ENCODE measurements at regions not wholly inside any gene's neighbourhood (a gene's known extent, or its start where the extent isn't known, plus 50 kb on each side); places are given as distances from the start of the nearest gene placed in this dataset.

- TF ChIP-seq CTCF (IDR thresholded peaks at IDR 0.05), result no peak
- DNase-seq (no peak), ATAC-seq (no peak)
- Histone ChIP-seq H3K4me1 (no peaks in the 10 kb centered on the region), H3K9me3 (no peaks in the 10 kb centered on the region), H3K27me3 (ENCODE audit: insufficient read depth in 3 of 3, low read length in 2 of 3) (no peaks in the 10 kb centered on the region), H3K27ac (no peak overlapping the region), H3K36me3 (ENCODE audit: insufficient read depth in 1 of 2, low read depth in 1 of 2) (no peaks in the 10 kb centered on the region), H3K4me3 (no peak overlapping the region)
- intact Hi-C loops (cut with DNase I), result loop anchor here in 1 of 2 donors (2.0 kb wide), 1 partner anchor 44 kb away; no protein-coding TSS in a partner anchor
These were observed 1201.5 kb downstream of the BCL11B start for GRCh38 chr14:98070536-98070935.

DNA sequence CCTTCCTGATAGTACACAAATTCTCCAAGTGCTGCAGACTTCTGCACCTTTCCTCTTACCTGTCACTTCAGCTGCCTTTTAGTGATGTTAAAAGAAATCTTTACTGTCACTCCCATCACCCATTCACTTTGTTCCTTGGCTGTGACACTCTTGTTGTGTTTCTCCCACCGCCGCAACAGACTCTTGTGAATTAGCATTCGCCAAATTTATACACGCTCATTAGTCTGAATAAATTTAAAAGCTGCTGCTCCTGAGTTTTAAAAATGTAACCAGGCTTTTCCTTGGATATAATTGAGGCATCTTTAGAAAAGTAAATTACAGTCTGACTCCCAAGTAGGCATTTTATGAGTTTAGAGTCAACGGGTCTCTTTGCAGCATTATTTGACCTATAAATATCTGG, 1197.9 kb downstream of the BCL11B start:
- Histone ChIP-seq H3K36me3 (ENCODE audit: insufficient read depth in 1 of 2, low read depth in 1 of 2) (no peaks in the 10 kb centered on the region), H3K27ac (no peak overlapping the region), H3K4me3 (no peak overlapping the region), H3K9me3 (no peaks in the 10 kb centered on the region), H3K27me3 (ENCODE audit: insufficient read depth in 3 of 3, low read length in 2 of 3) (no peaks in the 10 kb centered on the region), H3K4me1 (no peaks in the 10 kb centered on the region)
- intact Hi-C loops (cut with DNase I), result no loop called here
- DNase-seq (no peak), ATAC-seq (no peak)
- WGBS, 3 donors, result 89 to 93% (median 91%) methylated on average over 5 of the region's 5 CpGs
- no peak for TF ChIP-seq CTCF (IDR thresholded peaks at IDR 0.05)

GRCh38 chr14:98077176-98077575, 1194.8 kb downstream of the BCL11B start:
- no peak overlapping the region for H3K4me3 ChIP-seq
- no peaks in the 10 kb centered on the region for H3K4me1 ChIP-seq
- no peaks in the 10 kb centered on the region for H3K9me3 ChIP-seq
- intact Hi-C loops (cut with DNase I), result no loop called here
- 60 to 76% (median 66%) methylated on average over 3 of the region's 3 CpGs for WGBS, 3 donors
- H3K27ac ChIP-seq, result no peak overlapping the region
- H3K27me3 ChIP-seq (ENCODE audit: insufficient read depth in 3 of 3, low read length in 2 of 3), result no peaks in the 10 kb centered on the region
- DNase-seq (no peak), ATAC-seq (no peak)
- no peak for TF ChIP-seq CTCF (IDR thresholded peaks at IDR 0.05)
- H3K36me3 ChIP-seq (ENCODE audit: insufficient read depth in 1 of 2, low read depth in 1 of 2), result no peaks in the 10 kb centered on the region

- H3K4me1 ChIP-seq, result no peaks in the 10 kb centered on the region
- H3K36me3 ChIP-seq (ENCODE audit: insufficient read depth in 1 of 2, low read depth in 1 of 2), result no peaks in the 10 kb centered on the region
- no peak for TF ChIP-seq CTCF (IDR thresholded peaks at IDR 0.05)
- no peak overlapping the region for H3K27ac ChIP-seq
- ATAC-seq, result no peak
- H3K4me3 ChIP-seq, result no peak overlapping the region
- intact Hi-C loops (cut with DNase I), result no loop called here
- no peaks in the 10 kb centered on the region for H3K27me3 ChIP-seq (ENCODE audit: insufficient read depth in 3 of 3, low read length in 2 of 3)
- H3K9me3 ChIP-seq, result no peaks in the 10 kb centered on the region
- WGBS, 3 donors, result 67 to 80% (median 70%) methylated on average over 1 of the region's 1 CpG
- no peak for DNase-seq
These were observed 1189.2 kb downstream of the BCL11B start for GRCh38 chr14:98082833-98083232.

DNA sequence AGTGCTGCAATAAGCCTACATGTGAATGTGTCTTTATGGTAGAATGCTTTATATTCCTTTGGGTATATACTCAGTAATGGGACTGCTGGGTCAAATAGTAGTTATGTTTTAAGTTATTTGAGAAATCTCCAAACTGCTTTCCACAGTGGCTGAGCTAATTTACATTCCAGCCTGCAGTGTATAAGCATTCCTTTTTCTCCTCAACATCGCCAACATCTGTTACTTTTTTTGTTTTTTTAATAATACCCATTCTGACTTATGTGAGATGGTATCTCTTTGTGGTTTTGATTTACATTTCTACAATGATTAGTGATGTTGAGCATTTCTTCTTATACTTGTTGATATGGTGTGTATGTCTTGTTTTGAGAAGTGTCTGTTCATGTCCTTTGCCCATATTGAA, 1186.2 kb downstream of the BCL11B start:
- ATAC-seq (no peak), DNase-seq (no peak)
- no peak overlapping the region for H3K4me3 ChIP-seq
- intact Hi-C loops (cut with DNase I), result no loop called here
- no peak for TF ChIP-seq CTCF (IDR thresholded peaks at IDR 0.05)
- 50 to 67% (median 60%) methylated on average over 1 of the region's 1 CpG for WGBS, 3 donors
- no peak overlapping the region for H3K27ac ChIP-seq
- no peaks in the 10 kb centered on the region for H3K36me3 ChIP-seq (ENCODE audit: insufficient read depth in 1 of 2, low read depth in 1 of 2)
- H3K27me3 ChIP-seq (ENCODE audit: insufficient read depth in 3 of 3, low read length in 2 of 3), result no peaks in the 10 kb centered on the region
- H3K4me1 ChIP-seq, result no peaks in the 10 kb centered on the region
- H3K9me3 ChIP-seq, result no peaks in the 10 kb centered on the region

All from psoas muscle (tissue), 7 donors.